ENCODE measurements at regions not wholly inside any gene's neighbourhood (a gene's known extent, or its start where the extent isn't known, plus 50 kb on each side); places are given as distances from the start of the nearest gene placed in this dataset.

DNA sequence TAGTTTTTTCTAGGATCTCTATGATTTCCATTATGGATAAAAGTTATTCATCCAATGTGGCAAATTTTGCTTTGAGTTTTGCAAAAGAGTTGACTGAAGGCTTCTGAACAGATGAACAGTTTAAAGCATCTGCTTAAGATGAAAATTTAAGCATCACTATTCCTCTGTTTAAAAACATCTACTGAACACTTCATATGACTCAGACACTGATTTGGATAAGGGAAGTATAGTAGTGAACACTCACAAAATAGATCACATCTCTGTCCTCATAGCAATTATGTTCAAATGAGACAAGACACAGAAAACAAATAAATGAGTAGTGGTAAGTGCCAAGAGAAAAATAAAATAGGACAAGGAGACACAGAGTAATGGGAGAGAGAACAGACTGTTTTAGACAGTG lies 157.3 kb downstream of the MBL2 start:
- no peak for DNase-seq

DNA sequence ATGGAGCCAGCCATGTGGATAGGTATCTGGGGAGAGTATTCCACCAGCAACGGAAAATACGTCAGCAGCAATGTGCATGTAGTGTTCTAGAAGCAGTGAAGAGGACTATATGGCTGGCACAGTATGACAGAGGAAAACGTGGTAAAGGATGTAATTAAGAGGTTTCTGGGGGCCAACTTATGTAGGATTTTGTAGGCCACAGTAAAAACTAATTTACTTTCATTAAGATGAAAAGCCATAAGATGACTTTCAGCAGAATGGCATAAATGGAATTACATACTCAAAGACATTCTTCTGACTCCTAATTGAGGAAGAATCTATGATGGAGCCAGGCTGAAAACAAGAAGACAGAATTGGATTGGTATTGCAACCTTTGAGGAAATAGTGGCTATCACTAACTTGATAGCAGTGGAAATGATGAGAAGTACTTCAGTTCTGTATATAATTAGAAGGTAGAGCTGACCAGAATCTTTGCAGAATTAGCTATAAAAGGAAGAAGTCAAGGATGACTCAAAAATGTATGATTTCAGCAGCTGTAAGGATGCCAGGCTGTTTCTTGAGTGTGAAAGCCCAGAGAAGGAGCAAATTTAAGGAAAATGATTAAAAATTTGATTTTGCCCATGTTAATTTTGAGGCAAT lies 156.7 kb downstream of the MBL2 start:
- no peak for DNase-seq

DNA sequence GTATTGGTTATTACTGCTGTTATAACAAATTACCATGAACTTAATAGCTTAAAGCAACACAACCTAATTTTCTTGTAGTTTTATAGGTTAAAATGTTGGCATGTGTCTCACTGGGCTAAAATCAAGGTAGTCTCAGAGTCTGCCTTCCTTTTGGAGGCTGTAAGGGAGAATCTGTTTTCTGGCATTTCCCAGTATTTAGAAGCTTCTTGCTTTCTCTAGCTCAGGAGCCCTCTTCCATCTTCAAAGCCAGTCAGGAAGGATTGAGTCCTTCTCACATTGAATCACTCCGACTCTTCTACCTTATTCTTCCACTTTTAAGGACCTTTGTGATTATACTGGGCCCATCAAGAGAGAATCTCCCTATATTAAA lies 156.2 kb downstream of the MBL2 start:
- DNase-seq, result no peak

DNA sequence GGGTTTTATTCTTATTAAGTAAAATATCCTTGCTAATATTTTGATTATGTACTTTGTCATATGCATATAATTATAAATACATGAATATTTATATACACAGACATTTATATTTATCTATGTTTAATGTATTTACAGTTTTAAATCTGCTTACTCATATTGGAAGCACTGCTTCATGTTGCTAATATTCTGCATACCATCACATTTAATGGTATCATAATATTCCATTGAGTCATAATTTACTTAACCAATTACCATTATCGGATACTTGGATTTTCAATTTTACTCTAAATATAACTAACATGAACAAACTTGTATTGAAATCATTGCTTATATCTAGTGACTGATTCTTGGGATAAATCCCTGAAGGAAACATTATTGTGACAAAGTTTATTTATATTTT lies 155.2 kb downstream of the MBL2 start:
- no peak for DNase-seq

DNA sequence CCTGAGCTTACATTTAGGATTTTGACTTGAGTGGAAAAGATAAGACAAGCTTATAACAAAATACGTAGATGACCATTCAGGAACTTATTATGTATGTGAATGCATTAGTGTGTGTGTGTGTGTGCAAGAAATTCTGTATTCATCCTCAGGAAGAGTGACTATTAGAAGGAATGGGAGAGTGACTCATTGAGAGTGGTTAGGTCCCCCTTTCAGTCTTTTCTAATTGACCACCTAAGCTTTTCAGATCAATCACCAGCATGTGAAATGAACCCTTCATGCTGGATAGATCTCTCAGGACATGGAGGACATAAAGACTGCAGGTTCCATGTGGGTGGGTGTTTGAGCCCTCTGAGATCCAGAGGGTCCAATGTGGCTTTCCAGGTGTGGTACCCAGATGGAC lies 153.5 kb downstream of the MBL2 start:
- no peak for DNase-seq

DNA sequence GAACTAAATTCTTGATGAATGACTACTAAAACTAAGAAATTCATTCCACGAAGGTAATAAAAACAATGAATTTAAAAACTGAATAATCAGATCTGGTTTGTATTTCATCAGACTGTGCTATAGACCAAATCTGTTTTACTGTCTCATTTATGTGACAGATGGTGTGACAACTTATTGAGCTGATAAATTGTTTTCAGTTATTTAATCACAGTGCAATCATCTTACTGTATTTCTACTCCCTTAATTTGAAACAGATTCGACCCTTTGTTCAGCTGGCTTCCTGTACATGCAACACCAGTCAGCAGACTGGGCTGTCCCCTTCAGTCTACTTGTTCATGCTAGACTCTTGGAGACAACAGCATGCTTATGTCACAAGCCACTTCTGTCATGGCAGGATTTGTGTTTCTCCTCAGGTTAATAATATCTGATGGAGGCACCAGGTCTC lies 150.9 kb downstream of the MBL2 start:
- no peak for DNase-seq

DNA sequence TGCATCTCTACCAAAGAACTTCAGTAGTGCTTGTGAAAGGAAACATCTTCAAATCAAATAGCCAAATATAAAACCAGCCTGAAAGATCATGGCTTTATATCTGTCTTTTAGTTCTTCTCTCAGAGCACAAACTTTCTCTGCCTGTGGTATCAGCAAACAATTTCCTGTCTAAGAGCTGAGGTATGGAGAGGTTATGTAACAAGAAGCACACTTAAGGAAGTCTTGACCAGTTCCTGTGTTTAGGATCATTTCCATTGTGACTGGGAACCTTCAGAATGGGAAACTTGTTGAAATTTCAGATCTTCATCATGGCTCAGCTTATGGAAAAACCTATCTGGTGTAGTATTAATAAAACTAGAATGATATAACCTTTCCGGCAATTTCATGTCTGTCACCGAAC lies 148.8 kb downstream of the MBL2 start:
- no peak for DNase-seq

DNA sequence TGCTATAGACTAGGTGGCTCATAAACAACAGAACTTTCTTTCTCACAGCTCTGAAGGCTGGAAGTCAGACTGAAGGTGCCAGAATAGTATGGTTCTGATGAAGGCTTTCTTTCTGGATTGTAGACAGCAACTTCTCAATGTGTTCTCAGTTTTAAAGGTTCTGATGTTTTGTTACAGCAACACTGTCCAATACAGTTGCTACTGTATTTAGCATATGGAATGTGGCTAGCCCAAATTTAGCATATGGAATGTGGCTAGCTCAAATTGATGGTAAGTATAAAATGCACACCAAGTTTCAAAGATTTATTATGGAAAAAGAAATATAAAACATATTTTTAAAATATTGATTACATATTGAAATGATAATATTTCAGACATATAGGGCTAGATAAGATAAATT lies 145.3 kb downstream of the MBL2 start:
- DNase-seq, result no peak

DNA sequence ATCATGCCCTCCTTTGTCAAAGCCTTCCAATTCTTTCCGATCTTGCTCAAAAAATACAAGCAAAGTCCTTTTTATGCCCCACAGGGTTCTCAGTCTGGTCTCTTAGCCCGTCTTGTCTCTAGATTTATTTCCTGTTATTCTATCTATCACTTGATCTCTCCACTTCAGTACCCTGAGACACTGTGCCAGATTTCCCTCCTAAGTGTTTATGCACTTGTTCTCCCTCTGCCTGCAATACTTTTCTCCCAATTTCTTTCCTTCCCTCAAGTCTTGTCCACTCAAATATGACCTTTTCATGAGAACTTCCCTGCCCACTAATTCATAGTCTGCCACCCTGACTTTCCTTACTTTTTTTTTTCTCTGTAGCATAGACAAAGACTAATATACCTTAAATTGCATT lies 141.4 kb downstream of the MBL2 start:
- DNase-seq, result no peak

DNA sequence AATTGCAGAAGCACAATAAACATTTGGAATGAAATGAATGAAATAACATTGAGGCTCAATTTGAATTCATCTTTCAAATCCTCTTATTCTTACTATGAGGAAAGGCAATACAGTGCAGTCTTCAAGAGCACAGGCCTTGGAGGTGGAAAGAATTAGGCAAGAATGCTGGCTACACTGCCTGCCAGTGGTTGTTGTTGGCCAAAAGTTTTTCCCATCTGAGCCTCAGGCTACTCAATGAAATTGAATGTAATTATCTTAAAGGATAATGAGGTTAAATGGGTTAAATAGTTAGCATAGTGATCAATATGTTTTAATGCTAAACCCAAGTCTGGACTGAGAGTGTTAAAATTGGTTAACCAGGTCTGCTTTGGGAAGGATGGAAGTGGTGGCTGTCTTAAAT lies 140.9 kb downstream of the MBL2 start:
- no peak for DNase-seq

DNA sequence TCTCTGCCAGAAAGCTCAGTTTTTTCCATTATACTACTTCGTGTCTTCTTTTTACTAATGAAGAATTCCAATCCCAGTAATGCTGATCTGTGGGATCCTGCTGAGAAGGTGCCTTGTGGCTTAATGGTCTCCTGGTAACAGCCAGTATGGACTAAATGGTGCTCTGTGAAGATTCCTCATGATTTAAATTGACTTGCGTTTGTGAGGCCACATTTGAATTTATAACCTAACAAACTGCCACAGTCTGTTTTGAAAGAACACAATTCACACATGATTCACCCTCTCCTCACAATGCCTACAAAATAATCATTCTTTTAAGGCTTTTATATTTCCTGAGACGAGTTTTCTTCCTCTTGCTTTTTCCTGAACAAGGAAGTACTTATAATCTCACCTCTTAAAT lies 140.0 kb downstream of the MBL2 start:
- no peak for DNase-seq

DNA sequence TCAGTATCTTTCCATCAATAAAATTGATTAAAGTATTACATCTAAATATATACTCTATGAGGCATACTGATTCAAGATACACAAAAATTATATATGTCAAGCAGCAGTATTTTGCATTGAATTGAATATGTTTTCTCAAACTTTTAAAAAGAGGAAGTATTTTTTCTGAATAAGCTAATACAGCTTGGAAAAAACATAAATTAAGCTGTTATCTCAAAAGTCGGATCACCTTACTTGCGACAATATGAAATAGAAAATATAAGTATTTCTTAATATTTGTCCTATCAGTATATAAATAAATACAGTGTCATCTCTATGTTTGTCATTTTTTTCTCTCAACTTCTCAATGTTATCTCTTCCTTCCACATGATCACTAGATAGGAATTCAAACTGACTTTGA lies 139.3 kb downstream of the MBL2 start:
- no peak for DNase-seq

DNA sequence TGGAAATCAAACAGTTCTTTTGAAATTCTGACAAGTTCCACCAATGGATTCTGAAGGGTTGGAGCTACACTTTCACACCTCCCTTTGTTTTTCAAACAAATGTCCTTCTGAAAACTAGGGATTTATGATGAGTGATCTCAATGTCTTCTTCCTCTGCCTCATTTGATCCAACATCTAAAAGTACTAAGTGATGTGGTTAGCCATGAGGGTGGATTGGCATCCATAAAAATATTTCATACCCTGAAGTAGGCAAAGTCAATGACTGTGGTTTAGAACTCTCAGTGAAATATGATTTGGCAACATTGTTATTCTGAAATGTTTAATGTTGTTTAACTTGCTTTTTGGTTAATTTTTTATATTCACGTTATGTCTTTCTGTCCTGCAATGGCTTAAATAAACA lies 136.9 kb downstream of the MBL2 start:
- no peak for DNase-seq

DNA sequence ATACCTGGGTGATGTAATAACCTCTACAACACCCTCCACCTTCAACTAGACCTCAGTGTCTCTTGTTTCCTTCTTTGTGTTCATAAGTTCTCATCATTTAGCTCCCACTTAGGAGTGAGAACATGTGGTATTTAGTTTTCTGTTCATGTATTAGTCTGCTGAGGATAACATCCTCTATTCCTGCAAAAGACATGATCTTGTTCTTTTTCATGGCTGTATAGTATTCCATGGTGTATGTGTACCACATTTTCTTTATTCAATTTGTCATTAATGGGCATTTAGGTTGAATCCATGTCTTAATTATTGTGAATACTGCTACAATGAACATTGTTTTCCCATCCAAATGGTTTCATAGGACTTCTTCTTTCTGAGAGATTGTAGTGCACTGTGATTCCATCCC lies 135.7 kb downstream of the MBL2 start:
- no peak for DNase-seq

DNA sequence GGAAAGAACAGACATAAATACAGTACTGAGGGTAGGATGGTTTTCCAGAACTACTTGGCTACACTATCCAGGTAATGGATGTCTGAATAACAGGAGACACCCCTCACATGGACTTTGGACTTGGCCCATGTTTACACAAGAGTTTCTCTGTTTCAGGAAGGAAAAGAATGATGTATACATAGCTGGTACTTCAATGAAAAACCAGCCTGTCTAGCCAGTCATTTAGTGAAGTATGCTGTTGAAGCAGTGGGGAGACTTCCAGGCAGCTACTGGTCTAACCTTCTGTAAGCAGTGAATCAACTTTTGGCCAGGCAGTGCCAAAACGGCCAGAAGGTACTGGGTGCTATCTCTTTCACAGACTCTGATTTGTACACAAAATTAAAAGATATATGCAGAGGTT lies 135.0 kb downstream of the MBL2 start:
- DNase-seq, result no peak

DNA sequence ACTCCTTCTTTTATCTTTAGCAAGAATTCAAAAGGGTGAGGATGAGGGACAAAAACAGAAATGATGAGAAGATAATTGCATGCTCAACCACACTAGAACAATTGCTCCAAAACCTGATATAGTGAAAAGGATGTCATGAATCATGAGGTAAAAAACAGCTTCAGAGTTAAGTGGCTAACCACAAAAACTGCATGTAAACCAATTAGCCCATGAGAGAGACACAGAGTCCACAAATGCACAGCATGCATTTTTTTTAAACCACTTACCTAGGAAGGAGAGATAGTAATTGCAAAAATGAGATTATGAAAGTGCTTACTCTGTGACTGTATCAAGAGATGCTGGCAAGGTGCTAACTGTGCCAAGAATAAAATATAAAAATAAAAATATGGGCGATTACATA lies 132.9 kb downstream of the MBL2 start:
- DNase-seq, result no peak

DNA sequence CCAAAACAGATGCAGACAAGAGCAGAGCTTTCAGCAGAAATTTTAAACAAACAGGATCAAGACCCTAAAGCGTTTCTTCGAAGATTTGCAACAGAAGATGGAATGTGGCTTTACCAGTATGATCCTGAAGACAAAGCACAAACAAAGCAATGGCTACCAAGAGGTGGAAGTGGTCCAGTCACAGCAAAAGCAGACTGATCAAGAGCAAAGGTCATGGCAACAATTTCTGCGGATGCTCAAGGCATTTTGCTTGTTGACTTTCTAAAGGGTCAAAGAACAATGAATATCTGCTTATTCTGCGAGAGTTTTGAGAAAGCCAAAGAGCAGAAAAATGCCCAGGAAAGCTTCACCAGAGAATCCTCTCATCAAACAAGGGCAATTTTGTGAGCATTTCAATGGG lies 130.4 kb downstream of the MBL2 start:
- no peak for DNase-seq

DNA sequence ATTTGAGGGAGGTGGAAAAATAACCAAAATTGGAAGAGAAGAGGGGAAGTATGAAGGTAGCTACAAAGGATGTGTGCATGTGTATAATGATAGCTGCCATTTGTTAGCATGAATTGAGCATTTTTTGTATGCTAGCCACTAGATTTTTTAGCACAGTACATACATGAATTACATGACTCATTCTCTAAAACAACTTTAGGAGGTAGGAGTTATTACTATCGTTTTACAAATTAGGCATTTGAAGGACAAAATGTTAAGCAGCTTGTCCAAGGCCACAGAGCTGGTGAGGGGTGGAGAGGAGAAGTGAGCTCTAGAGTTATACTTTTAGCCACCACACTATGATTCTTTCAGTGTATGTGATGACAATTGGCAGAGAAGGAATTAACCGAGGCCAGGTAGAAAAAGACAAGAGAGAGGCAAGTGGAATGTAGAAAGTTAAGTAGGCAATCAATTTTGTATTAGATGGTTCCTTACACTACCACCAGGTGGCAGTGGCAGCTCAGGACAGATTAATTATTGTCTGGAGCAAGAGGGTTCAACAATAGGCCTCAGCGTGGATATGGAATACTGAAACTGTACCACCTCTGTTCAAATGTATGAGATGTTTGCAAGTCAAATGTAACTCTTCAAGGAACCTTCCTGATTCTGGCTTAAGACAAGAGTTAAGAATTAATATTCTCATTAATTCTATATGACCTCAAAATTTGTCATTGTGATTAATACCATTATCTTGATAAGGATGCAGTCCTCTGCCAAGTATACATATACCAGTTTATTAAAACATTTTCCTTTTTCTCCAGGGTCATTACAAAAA lies 128.0 kb downstream of the MBL2 start:
- DNase-seq, result peak; percentile 44 to 51

DNA sequence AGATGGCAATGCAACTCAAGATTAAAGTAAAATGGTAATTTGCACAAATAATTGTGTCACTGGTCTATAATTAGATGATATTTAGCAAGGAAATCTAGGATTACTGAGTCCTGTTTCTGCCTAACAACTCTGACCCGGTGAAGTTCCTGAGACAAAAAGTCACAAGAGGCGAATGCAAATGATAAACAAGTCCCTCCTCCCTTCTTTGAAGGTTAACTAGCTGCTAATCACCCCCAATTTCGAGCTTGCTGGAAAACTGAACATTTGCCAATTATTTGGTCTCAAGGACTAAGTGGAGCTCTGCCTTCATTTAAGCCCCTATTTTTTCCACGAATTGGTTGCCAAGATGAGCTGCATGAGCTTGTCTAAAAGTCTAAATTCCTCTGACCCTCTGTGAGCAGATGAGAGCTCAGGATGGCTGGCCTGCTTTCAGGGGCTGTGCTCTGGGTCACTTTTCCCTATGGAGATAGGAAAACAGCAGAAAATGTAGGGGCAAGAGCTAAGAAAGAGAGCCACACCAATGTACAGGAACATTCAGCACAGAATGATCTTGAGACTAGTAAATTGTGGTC lies 127.3 kb downstream of the MBL2 start:
- DNase-seq, result no peak

DNA sequence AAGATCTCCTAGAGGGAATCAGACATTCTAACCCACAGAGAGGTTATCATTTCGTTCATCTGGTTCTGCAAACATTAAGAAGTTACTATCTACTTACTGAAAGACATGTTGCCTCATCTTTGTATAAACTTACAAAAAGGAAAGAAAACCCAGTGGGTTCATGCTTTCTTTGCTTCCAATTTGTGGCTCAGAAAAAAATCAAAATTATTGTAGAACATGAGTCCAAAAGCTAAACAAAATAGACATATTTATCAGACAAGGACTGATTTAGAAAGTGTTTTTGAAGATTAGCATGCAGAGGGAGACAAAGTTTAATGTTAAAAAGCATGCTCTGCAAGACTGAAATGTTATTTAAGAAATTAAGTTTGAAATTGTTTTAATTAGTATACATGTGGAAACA lies 123.1 kb downstream of the MBL2 start:
- DNase-seq, result no peak

DNA sequence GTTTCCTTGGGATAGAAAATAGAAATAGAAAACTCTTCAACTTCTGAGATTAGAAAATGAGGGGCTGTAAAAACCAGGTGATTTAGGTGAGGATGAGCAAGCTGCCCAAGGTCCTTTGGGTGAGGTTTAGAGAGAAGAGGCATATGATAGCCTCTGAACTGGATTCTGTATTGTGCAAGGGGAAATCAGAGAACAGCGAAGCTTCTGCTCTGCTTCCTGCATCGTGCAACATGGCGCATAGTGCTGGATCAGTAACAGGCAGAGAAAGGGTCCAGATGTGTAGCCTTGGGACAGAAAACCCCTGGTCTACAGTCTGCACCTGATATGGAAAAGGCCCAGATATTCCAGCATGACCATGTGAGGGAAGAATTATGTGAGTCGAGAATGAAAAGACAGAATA lies 121.7 kb downstream of the MBL2 start:
- DNase-seq, result no peak

DNA sequence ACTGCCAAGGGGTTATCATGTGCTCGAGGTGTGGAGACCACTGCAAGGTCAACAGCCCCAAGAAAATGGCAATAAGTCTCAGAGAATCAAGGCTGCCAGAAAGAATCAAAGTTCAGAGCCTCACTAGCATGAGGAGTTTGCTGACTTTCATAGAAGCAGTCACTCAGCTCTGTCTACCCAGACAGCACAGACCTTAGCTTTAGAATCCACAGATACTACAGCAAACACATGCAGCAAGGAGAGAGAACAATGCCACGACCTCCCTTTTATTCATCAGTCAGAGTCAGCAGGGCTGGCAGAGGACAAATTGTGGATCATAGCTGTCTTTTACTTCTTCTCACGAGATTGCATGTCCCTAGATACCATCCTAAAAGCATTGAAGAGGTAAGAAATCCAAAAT lies 121.3 kb downstream of the MBL2 start:
- no peak for DNase-seq

DNA sequence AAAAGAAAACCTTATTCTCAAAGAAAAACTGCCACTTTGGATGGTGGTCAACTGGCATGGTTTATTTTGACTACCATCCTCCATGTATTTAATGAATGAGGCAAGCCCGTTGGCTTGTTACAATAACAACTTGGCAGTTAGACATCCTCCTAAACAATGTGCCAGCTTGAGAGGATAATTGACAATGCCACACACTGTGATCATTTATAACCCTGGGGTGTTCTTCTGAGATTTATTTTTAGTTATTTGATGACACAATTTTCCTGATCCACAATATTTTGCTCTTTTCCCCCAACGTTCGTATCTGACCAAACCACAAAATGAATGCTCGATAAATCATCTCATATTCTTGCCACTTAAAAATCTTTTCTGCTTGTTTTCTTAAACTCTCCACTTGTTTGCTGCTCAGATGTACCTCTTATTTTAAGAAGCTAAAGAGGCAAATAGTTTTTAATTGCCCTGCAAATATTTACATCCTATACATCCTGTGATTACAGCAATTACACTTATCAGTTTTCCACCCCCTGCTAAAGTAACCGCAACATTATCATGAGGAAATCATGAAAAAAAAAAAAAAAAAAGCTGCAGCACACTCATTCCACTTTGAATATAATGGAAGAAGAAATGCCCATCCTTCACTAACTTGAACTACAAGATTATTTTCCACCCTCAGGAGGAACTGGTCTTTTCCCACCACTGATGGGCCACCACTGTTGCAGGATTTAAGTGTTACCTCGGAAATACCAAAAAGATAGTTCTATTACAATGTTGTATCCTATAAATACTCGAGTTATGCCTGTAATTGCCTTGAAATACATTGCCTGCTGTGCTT lies 119.9 kb downstream of the MBL2 start:
- DNase-seq, result no peak

Measured in inflammatory macrophage (primary cell).